HepG2 (cell line): ENCODE measurements at regions not wholly inside any gene's neighbourhood (a gene's known extent, or its start where the extent isn't known, plus 50 kb on each side); places are given as distances from the start of the nearest gene placed in this dataset.

Experiments used
- ATAC-seq: fragments of 200-7000 bp; cut with Tn5 transposase; 3 replicates; pipeline ENCODE4 v1.9.1; 2020; ENCODE audit warnings: mild to moderate bottlenecking, moderate library complexity
- BruUV-seq: library from RNA; stranded (reverse); fragments of 400-500 nt; replicated peaks from 2 replicates; lab custom pipeline; 2021; lab: Mats Ljungman, UMichigan
- CTCF ChIA-PET: fragments of 300-600 bp; formaldehyde crosslinking; extraction: SDS; loops from one replicate; lab custom pipeline; 2021; ENCODE audit warnings: low total read pairs, inconsistent platforms, low intra/inter-chr PET ratio; lab: Yijun Ruan, JAX
- POLR2A ChIA-PET: fragments of 350-600 bp; sonication (Branson Sonifier 250); formaldehyde crosslinking; loops from one replicate; lab custom pipeline; 2020; ENCODE audit warnings: antibody characterized with exemption, inconsistent platforms; lab: Yijun Ruan, JAX
- DNase-seq: peaks from one replicate; pipeline ENCODE4 v3.0.0-alpha.2; 2015; ENCODE audit warnings: low spot score
- FAIRE-seq: peaks from 3 replicates; lab custom pipeline; 2011; peaks lifted over from hg19 to GRCh38; lab: Jason Lieb, UNC
- H2AFZ ChIP-seq: one replicate; pipeline ENCODE4 v1.6.1; 2011; ENCODE audit warnings: low read length, inconsistent platforms
- H3K27ac ChIP-seq: fragments of 300-600 bp; 3 replicates; pipeline ENCODE4 v1.8.0; 2011; ENCODE audit warnings: mixed run types, mild to moderate bottlenecking, mixed read lengths, low read length, inconsistent platforms; ENCODE audit not compliant: insufficient read depth; ENCODE audit errors: extremely low read length
- H3K27me3 ChIP-seq, 2 experiments: fragments of 200-600 bp in 1 of 2; 2 replicates in 1 of 2; 3 replicates in 1 of 2; pipeline versions ENCODE4 v1.6.0 to v1.8.0; 2011; ENCODE audit warnings: low read length in 2 of 2, mild to moderate bottlenecking in 2 of 2, moderate library complexity in 2 of 2, inconsistent platforms in 1 of 2; ENCODE audit not compliant: insufficient read depth in 2 of 2, control insufficient read depth in 1 of 2
- H3K36me3 ChIP-seq, 2 experiments: fragments of 200-600 bp in 1 of 2; replicated peaks in 1 of 2; 2 replicates in 1 of 2; 3 replicates in 1 of 2; pipeline versions ENCODE4 v1.5.1 to v1.8.0; 2011; ENCODE audit warnings: low read length in 2 of 2, inconsistent platforms in 1 of 2; ENCODE audit not compliant: insufficient read depth in 2 of 2, control insufficient read depth in 1 of 2
- H3K4me1 ChIP-seq: 2 replicates; pipeline ENCODE4 v1.5.1; 2012; ENCODE audit warnings: low read length, inconsistent platforms; ENCODE audit not compliant: insufficient read depth
- H3K4me2 ChIP-seq: 2 replicates; pipeline ENCODE4 v1.6.0; 2011; ENCODE audit warnings: low read depth, low read length, inconsistent platforms
- H3K4me3 ChIP-seq, 3 experiments: fragments of 200-600 bp in 1 of 3; sonication (generic), shearing (Covaris generic) in 1 of 3; replicated peaks in 1 of 3; 2 replicates each; pipeline ENCODE4 v1.5.1; 2011 to 2016; ENCODE audit warnings: low read length in 3 of 3, inconsistent platforms in 2 of 3, low read depth in 2 of 3, mild to moderate bottlenecking in 2 of 3, control low read depth in 1 of 3, mixed read lengths in 1 of 3; ENCODE audit not compliant: insufficient read depth in 1 of 3
- H3K79me2 ChIP-seq: one replicate; pipeline ENCODE4 v1.6.1; 2011; ENCODE audit warnings: low read length, inconsistent platforms; ENCODE audit not compliant: insufficient read depth
- H3K9ac ChIP-seq: 2 replicates; pipeline ENCODE4 v1.6.0; 2011; ENCODE audit warnings: mild to moderate bottlenecking, low read depth, low read length, inconsistent platforms; ENCODE audit not compliant: insufficient read depth
- H3K9me3 ChIP-seq: 2 replicates; pipeline ENCODE4 v1.5.1; 2012; ENCODE audit warnings: mild to moderate bottlenecking, low read length
- H4K20me1 ChIP-seq: 2 replicates; pipeline ENCODE4 v1.6.0; 2011; ENCODE audit warnings: inconsistent platforms, mild to moderate bottlenecking, low read length, moderate library complexity; ENCODE audit not compliant: insufficient read depth
- BORCS8-MEF2B ChIP-seq: sonication (generic); formaldehyde crosslinking; IDR thresholded peaks from 2 replicates; pipeline ENCODE4 v1.8.0; 2022; ENCODE audit warnings: mild to moderate bottlenecking, missing genetic modification reagents
- CTCF ChIP-seq: sonication (generic); formaldehyde crosslinking; IDR thresholded peaks from 2 replicates; pipeline ENCODE4 v1.5.0; 2020; ENCODE audit warnings: mild to moderate bottlenecking, missing genetic modification reagents, moderate library complexity
- GABPB1 ChIP-seq: IDR thresholded peaks from 2 replicates; pipeline ENCODE4 v1.6.1; 2016; ENCODE audit warnings: mild to moderate bottlenecking, missing genetic modification reagents, moderate library complexity, missing compliant biosample characterization
- MEF2D ChIP-seq: sonication (generic); formaldehyde crosslinking; IDR thresholded peaks from 2 replicates; pipeline ENCODE4 v1.5.1; 2020; ENCODE audit warnings: mild to moderate bottlenecking, missing genetic modification reagents
- NFYB ChIP-seq: sonication (generic); formaldehyde crosslinking; IDR thresholded peaks from 2 replicates; pipeline ENCODE4 v1.4.0; 2020; ENCODE audit warnings: missing genetic modification reagents
- PAWR ChIP-seq: sonication (generic); formaldehyde crosslinking; IDR thresholded peaks from 2 replicates; pipeline ENCODE4 v1.4.0; 2020; ENCODE audit warnings: missing genetic modification reagents, mild to moderate bottlenecking, borderline replicate concordance
- PPARG ChIP-seq: conservative IDR thresholded peaks from 2 replicates; pipeline ENCODE4 v1.6.1; 2016; ENCODE audit warnings: missing biosample characterization, missing genetic modification reagents
- RCOR2 ChIP-seq: IDR thresholded peaks from 2 replicates; pipeline ENCODE4 v1.6.1; 2016; ENCODE audit warnings: missing biosample characterization, missing genetic modification reagents
- SALL1 ChIP-seq: sonication (generic); formaldehyde crosslinking; IDR thresholded peaks from 2 replicates; pipeline ENCODE4 v1.8.0; 2022; ENCODE audit warnings: mild to moderate bottlenecking, missing genetic modification reagents
- SIN3A ChIP-seq: IDR thresholded peaks from 2 replicates; pipeline ENCODE4 v1.6.1; 2011; ENCODE audit warnings: low read depth, mild to moderate bottlenecking, control low read depth, low read length, borderline replicate concordance
- SMAD3 ChIP-seq: sonication (generic); formaldehyde crosslinking; IDR thresholded peaks from 2 replicates; pipeline ENCODE4 v1.4.0; 2020; ENCODE audit warnings: missing genetic modification reagents
- ZBED4 ChIP-seq: sonication (generic); formaldehyde crosslinking; IDR thresholded peaks from 2 replicates; pipeline ENCODE4 v1.4.0; 2020; ENCODE audit warnings: missing genetic modification reagents, borderline replicate concordance
- ZNF251 ChIP-seq: sonication (generic); formaldehyde crosslinking; IDR thresholded peaks from 2 replicates; pipeline ENCODE4 v1.9.0; 2021; ENCODE audit warnings: mild to moderate bottlenecking, missing genetic modification reagents
- ZNF256 ChIP-seq: sonication (generic); formaldehyde crosslinking; conservative IDR thresholded peaks from 2 replicates; pipeline ENCODE4 v1.4.0; 2020; ENCODE audit warnings: missing genetic modification reagents
- ZNF572 ChIP-seq: sonication (generic); formaldehyde crosslinking; IDR thresholded peaks from 2 replicates; pipeline ENCODE4 v1.5.1; 2020; ENCODE audit warnings: mild to moderate bottlenecking, missing genetic modification reagents
- ZNF616 ChIP-seq: sonication (generic); formaldehyde crosslinking; IDR thresholded peaks from 2 replicates; pipeline ENCODE4 v1.5.0; 2020; ENCODE audit warnings: low read depth, mild to moderate bottlenecking, missing genetic modification reagents
- ZNF644 ChIP-seq: IDR thresholded peaks from 2 replicates; pipeline ENCODE4 v1.6.1; 2016; ENCODE audit warnings: low read depth
- WGBS: methylation state at CpG from one replicate; pipeline ENCODE4 v1.1.6; 2017; ENCODE audit warnings: low lambda C conversion rate; 5-methylcytosine and 5-hydroxymethylcytosine counted together
- in situ Hi-C: cut with HindIII; loops from 2 replicates; pipeline ENCODE4 v1.10.0; 2017; ENCODE audit warnings: low pct_unique_long_range_greater_than_20kb; ENCODE audit not compliant: extremely low pct_ligation_motif_present
- intact Hi-C: fragments of 100-400 bp; cut with micrococcal nuclease; formaldehyde crosslinking; loops from one replicate; pipeline ENCODE4 v1.10.0; 2022; ENCODE audit not compliant: unreplicated experiment

GRCh38 chr15:62362144-62362543 is 197.1 kb upstream of the C2CD4B start:
- intact Hi-C loops, result no loop called here
- Histone ChIP-seq H3K9ac (no peak overlapping the region), H3K4me3 (no peak overlapping the region), H2AFZ (no peak overlapping the region), H3K4me1 (0 out of 2 replicates have a peak, but pooled peaks cover 8% of the 10 kb centered on the region), H3K79me2 (no peaks in the 10 kb centered on the region), H4K20me1 (no peaks in the 10 kb centered on the region), H3K27me3 (peaks cover 3 to 52% of the 10 kb centered on the region in 2 experiments; a peak in 4 of 5 replicates), H3K4me2 (no peak overlapping the region), H3K9me3 (no peaks in the 10 kb centered on the region), H3K27ac (no peak overlapping the region), H3K36me3 (no peaks in the 10 kb centered on the region)
- ATAC-seq, result no peak
- TF ChIP-seq ZNF644 (CRISPR knock-in tag), result no peak
- no peak for TF ChIP-seq BORCS8-MEF2B (CRISPR knock-in tag)
- TF ChIP-seq ZNF616, result no peak
- no peak for TF ChIP-seq RCOR2 (CRISPR knock-in tag)
- no peak for TF ChIP-seq ZNF251 (CRISPR knock-in tag)
- TF ChIP-seq MEF2D (CRISPR knock-in tag), result no peak
- no peak for TF ChIP-seq CTCF (CRISPR knock-in tag)
- TF ChIP-seq ZNF572 (CRISPR knock-in tag), result no peak
- no peak for TF ChIP-seq ZBED4 (CRISPR knock-in tag)
- TF ChIP-seq SIN3A, result no peak
- no peak for TF ChIP-seq SMAD3 (CRISPR knock-in tag)
- TF ChIP-seq PAWR, result no peak
- TF ChIP-seq ZNF256 (CRISPR knock-in tag), result no peak
- TF ChIP-seq PPARG (CRISPR knock-in tag), result no peak
- TF ChIP-seq GABPB1, result no peak
- no peak for TF ChIP-seq SALL1 (CRISPR knock-in tag)
- no peak for TF ChIP-seq NFYB (CRISPR knock-in tag)
- CTCF ChIA-PET, result no interaction called here
- no TSS peak for BruUV-seq
- no peak for FAIRE-seq
- POLR2A ChIA-PET, result no interaction called here
- WGBS, result 52% methylated on average over 18 of the region's 20 CpGs
- no peak for DNase-seq
- in situ Hi-C loops, result no loop called here
